Stomach (tissue), 4 donors: ENCODE measurements at regions not wholly inside any gene's neighbourhood (a gene's known extent, or its start where the extent isn't known, plus 50 kb on each side); places are given as distances from the start of the nearest gene placed in this dataset.

Experiments used
- POLR2AphosphoS5 ChIP-seq, 3 donors: sonication (generic); formaldehyde crosslinking; IDR thresholded peaks; one replicate each; pipeline ENCODE4 v1.6.1; 2016; ENCODE audit warnings: antibody characterized with exemption in 3 of 3
- TF ChIP-seq, protein P1 (sequence below), 7 experiments: fragments of 450-650 bp in 4 of 7; fragments of 200-600 bp in 3 of 7; sonication (generic) in 3 of 7; IDR thresholded peaks; one replicate each; pipeline ENCODE4 v1.5.1; 2016 to 2019; ENCODE audit warnings: antibody characterized with exemption in 7 of 7, control low read depth in 2 of 7, mild to moderate bottlenecking in 1 of 7

GRCh38 chrX:146036000-146036399 lies 218.4 kb downstream of the SLITRK2 start:
- TF ChIP-seq, protein P1, sequence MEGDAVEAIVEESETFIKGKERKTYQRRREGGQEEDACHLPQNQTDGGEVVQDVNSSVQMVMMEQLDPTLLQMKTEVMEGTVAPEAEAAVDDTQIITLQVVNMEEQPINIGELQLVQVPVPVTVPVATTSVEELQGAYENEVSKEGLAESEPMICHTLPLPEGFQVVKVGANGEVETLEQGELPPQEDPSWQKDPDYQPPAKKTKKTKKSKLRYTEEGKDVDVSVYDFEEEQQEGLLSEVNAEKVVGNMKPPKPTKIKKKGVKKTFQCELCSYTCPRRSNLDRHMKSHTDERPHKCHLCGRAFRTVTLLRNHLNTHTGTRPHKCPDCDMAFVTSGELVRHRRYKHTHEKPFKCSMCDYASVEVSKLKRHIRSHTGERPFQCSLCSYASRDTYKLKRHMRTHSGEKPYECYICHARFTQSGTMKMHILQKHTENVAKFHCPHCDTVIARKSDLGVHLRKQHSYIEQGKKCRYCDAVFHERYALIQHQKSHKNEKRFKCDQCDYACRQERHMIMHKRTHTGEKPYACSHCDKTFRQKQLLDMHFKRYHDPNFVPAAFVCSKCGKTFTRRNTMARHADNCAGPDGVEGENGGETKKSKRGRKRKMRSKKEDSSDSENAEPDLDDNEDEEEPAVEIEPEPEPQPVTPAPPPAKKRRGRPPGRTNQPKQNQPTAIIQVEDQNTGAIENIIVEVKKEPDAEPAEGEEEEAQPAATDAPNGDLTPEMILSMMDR (IDR thresholded peaks at IDR 0.05): no peak
- no peak for TF ChIP-seq POLR2AphosphoS5 (IDR thresholded peaks at IDR 0.05)
